ENCODE measurements at regions not wholly inside any gene's neighbourhood (a gene's known extent, or its start where the extent isn't known, plus 50 kb on each side); places are given as distances from the start of the nearest gene placed in this dataset.

DNA sequence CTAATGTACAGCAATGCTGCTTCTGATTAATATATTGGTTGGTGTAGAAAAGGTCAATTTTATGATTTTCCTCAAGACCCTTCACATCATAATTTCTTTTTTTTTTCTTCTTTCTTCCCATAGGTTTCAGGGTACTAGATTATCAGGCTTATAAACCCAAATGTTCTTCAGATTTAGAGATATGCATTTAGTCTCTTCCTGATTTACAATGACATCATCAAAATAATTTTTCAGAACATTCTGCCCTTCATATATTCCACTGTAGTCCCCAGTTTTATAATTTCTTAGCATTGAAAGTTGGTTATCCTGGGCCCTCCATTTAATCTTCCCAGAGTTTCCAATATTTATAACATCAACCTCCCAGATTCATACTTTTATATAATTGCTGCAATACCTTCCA is 226.7 kb upstream of the LRFN5 start:
- Histone ChIP-seq H3K27ac (no peak overlapping the region), H3K9me3 (no peaks in the 10 kb centered on the region), H3K36me3 (replicated peaks in 1 of 2; ENCODE audit: insufficient read depth in 1 of 2, low read depth in 2 of 2) (no peaks in the 10 kb centered on the region), H3K27me3 (no peaks in the 10 kb centered on the region), H3K4me1 (no peaks in the 10 kb centered on the region), H3K4me3 (no peak overlapping the region)
- TF ChIP-seq POLR2A (IDR thresholded peaks at IDR 0.05), result no peak
- TF ChIP-seq, protein P1, sequence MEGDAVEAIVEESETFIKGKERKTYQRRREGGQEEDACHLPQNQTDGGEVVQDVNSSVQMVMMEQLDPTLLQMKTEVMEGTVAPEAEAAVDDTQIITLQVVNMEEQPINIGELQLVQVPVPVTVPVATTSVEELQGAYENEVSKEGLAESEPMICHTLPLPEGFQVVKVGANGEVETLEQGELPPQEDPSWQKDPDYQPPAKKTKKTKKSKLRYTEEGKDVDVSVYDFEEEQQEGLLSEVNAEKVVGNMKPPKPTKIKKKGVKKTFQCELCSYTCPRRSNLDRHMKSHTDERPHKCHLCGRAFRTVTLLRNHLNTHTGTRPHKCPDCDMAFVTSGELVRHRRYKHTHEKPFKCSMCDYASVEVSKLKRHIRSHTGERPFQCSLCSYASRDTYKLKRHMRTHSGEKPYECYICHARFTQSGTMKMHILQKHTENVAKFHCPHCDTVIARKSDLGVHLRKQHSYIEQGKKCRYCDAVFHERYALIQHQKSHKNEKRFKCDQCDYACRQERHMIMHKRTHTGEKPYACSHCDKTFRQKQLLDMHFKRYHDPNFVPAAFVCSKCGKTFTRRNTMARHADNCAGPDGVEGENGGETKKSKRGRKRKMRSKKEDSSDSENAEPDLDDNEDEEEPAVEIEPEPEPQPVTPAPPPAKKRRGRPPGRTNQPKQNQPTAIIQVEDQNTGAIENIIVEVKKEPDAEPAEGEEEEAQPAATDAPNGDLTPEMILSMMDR (IDR thresholded peaks at IDR 0.05), result no peak
- DNase-seq (no peak), ATAC-seq (no peak)
- intact Hi-C loops (cut with DNase I), result no loop called here

DNA sequence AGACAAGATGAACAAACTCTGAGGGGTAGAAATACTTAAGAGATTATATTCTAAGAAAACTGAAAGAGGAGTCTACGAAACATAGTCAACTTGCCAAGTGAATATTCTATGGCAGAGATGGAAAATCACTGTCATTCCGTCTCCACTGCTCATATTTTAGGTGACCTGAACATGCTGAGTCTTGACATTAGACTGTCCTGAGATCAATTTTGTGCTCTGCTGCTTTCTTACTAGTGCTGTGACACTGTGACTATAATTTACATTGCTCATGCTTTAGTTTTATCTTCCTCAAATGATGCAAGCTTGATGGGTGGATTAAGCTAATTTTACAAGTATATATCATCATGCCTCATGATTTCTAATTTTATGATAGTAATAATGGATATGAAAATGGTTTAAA is 228.2 kb upstream of the LRFN5 start:
- Histone ChIP-seq H3K27me3 (no peaks in the 10 kb centered on the region), H3K9me3 (no peaks in the 10 kb centered on the region), H3K4me3 (no peak overlapping the region), H3K4me1 (no peaks in the 10 kb centered on the region), H3K27ac (no peak overlapping the region), H3K36me3 (replicated peaks in 1 of 2; ENCODE audit: insufficient read depth in 1 of 2, low read depth in 2 of 2) (no peaks in the 10 kb centered on the region)
- no peak for TF ChIP-seq POLR2A (IDR thresholded peaks at IDR 0.05)
- TF ChIP-seq, protein P1 (IDR thresholded peaks at IDR 0.05), result no peak
- 45 to 47% methylated on average over 2 of the region's 2 CpGs for WGBS, 2 donors
- DNase-seq (no peak), ATAC-seq (no peak)
- intact Hi-C loops (cut with DNase I), result no loop called here

DNA sequence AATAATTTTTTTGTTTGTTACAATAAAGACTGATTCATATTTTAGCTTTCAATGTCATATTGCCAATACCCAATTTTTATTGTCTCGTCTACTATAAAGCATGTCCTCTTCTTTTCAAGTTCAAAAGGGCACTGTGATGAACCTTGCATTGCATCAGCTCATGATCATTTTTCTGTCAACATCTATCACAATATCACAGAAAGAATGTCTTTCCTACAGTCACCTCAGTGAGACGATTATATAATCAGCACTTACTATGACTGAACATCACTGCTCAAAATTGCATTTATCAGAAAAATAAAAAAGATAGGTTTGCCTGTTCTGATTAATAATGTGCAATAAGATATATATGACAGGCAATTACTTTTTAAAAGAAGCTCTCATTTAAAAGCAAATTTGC is 228.7 kb upstream of the LRFN5 start:
- 60 to 65% methylated on average over 2 of the region's 2 CpGs for WGBS, 2 donors
- Histone ChIP-seq H3K4me3 (no peak overlapping the region), H3K9me3 (no peaks in the 10 kb centered on the region), H3K36me3 (replicated peaks in 1 of 2; ENCODE audit: insufficient read depth in 1 of 2, low read depth in 2 of 2) (no peaks in the 10 kb centered on the region), H3K4me1 (no peaks in the 10 kb centered on the region), H3K27me3 (no peaks in the 10 kb centered on the region), H3K27ac (no peak overlapping the region)
- intact Hi-C loops (cut with DNase I), result no loop called here
- TF ChIP-seq, protein P1 (IDR thresholded peaks at IDR 0.05), result no peak
- TF ChIP-seq POLR2A (IDR thresholded peaks at IDR 0.05), result no peak
- DNase-seq (no peak), ATAC-seq (no peak)

DNA sequence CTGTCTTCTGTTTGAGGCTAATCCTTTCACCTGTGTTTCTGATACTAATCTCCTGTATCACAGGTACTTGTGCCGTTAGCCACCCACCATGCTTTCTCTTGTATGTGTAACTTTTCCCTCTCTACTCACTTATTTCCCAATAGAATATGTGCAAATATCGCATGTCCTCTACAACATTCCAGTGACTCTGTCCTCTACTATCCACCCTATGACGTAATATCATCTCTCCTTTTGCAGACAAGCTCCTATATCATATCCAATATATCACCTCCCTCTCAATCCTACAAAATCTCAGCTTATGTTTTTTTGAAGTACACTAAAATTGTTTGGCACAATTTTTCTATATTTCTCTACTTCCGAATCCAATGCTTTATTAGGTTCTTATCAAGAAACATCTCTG is 232.6 kb upstream of the LRFN5 start:
- 66 to 69% methylated on average over 4 of the region's 4 CpGs for WGBS, 2 donors

DNA sequence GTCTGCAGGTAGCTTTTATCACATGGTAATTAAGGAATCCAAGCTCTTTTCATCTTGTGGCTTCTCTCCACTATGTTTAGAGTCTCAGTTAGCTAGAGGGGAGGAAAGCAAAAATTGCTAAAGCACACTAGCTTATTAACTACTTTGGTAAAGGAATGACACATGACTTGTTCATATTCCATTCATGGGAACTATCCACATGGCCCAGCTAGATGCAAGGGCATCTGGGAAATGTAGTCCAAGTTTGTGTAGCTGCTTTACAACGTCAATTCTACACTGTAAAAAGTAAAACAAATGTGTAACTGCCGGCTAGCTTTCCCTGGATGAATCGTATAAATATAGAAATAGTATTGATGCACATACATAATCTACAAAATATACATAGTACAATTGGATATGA is 244.5 kb upstream of the LRFN5 start:
- TF ChIP-seq, protein P1 (IDR thresholded peaks at IDR 0.05), result no peak
- TF ChIP-seq POLR2A (IDR thresholded peaks at IDR 0.05), result no peak
- no peaks in the 10 kb centered on the region for H3K9me3 ChIP-seq
- ATAC-seq (no peak), DNase-seq (no peak)
- no peaks in the 10 kb centered on the region for H3K27me3 ChIP-seq
- H3K4me1 ChIP-seq, result no peaks in the 10 kb centered on the region
- intact Hi-C loops (cut with DNase I), result no loop called here
- H3K4me3 ChIP-seq, result no peak overlapping the region
- H3K36me3 ChIP-seq (replicated peaks in 1 of 2; ENCODE audit: insufficient read depth in 1 of 2, low read depth in 2 of 2), result no peaks in the 10 kb centered on the region
- no peak overlapping the region for H3K27ac ChIP-seq
- 26 to 34% methylated on average over 3 of the region's 3 CpGs for WGBS, 2 donors

More for the DNA sequence above, 232.6 kb upstream of the LRFN5 start:
- intact Hi-C loops (cut with DNase I), result no loop called here
- DNase-seq (no peak), ATAC-seq (no peak)
- Histone ChIP-seq H3K4me1 (no peaks in the 10 kb centered on the region), H3K27me3 (no peaks in the 10 kb centered on the region), H3K27ac (no peak overlapping the region), H3K9me3 (no peaks in the 10 kb centered on the region), H3K36me3 (replicated peaks in 1 of 2; ENCODE audit: insufficient read depth in 1 of 2, low read depth in 2 of 2) (no peaks in the 10 kb centered on the region), H3K4me3 (no peak overlapping the region)
- TF ChIP-seq, protein P1 (IDR thresholded peaks at IDR 0.05), result no peak
